ENCODE measurements at regions not wholly inside any gene's neighbourhood (a gene's known extent, or its start where the extent isn't known, plus 50 kb on each side); places are given as distances from the start of the nearest gene placed in this dataset.

GRCh38 chr15:87213626-87214025, 1042.9 kb downstream of the NTRK3 start:
- H3K36me3 Mint-ChIP-seq (ENCODE audit: insufficient read depth, unreplicated experiment): no peaks in the 10 kb centered on the region
- H3K4me3 Mint-ChIP-seq (ENCODE audit: low read depth, unreplicated experiment): no peak overlapping the region
- intact Hi-C loops (cut with micrococcal nuclease; ENCODE audit: unreplicated experiment): no loop called here
- H3K27ac Mint-ChIP-seq (ENCODE audit: unreplicated experiment): no peak overlapping the region
- CTCF ChIA-PET: no interaction called here
- H3K9me3 Mint-ChIP-seq (ENCODE audit: low read depth, unreplicated experiment): peaks cover 26% of the 10 kb centered on the region
- BruUV-seq (replicated peaks): no TSS peak
- no peaks in the 10 kb centered on the region for H3K27me3 Mint-ChIP-seq (ENCODE audit: unreplicated experiment)
- H3K4me1 Mint-ChIP-seq (ENCODE audit: low read depth, unreplicated experiment): no peaks in the 10 kb centered on the region
- DNase-seq: no peak
- TF ChIP-seq, protein P1, sequence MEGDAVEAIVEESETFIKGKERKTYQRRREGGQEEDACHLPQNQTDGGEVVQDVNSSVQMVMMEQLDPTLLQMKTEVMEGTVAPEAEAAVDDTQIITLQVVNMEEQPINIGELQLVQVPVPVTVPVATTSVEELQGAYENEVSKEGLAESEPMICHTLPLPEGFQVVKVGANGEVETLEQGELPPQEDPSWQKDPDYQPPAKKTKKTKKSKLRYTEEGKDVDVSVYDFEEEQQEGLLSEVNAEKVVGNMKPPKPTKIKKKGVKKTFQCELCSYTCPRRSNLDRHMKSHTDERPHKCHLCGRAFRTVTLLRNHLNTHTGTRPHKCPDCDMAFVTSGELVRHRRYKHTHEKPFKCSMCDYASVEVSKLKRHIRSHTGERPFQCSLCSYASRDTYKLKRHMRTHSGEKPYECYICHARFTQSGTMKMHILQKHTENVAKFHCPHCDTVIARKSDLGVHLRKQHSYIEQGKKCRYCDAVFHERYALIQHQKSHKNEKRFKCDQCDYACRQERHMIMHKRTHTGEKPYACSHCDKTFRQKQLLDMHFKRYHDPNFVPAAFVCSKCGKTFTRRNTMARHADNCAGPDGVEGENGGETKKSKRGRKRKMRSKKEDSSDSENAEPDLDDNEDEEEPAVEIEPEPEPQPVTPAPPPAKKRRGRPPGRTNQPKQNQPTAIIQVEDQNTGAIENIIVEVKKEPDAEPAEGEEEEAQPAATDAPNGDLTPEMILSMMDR (IDR thresholded peaks at IDR 0.05; ENCODE audit: unreplicated experiment): no peak

DNA sequence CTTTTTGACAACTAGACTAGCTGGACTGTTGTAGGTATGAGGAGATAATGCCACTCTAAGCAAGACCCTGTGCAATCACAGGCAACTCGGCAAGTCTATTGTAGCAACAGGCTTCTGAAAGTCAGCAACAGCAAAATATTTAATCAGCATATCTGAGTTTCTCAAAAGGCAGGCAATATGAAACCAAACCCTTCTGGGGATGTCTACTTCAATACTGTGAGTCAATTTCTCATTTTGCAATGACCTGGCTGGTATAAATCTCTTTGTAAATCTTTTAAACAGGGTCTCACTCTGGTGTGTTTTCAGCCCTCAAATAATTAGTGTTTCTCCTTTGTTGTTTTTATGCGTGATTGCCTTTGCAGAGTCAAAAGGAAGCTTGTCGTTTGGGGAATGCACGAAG, 1044.5 kb downstream of the NTRK3 start:
- no peaks in the 10 kb centered on the region for H3K36me3 Mint-ChIP-seq (ENCODE audit: insufficient read depth, unreplicated experiment)
- no peak overlapping the region for H3K4me3 Mint-ChIP-seq (ENCODE audit: low read depth, unreplicated experiment)
- intact Hi-C loops (cut with micrococcal nuclease; ENCODE audit: unreplicated experiment): no loop called here
- no peak overlapping the region for H3K27ac Mint-ChIP-seq (ENCODE audit: unreplicated experiment)
- DNase-seq: no peak
- no peaks in the 10 kb centered on the region for H3K27me3 Mint-ChIP-seq (ENCODE audit: unreplicated experiment)
- TF ChIP-seq, protein P1 (IDR thresholded peaks at IDR 0.05; ENCODE audit: unreplicated experiment): no peak
- no TSS peak for BruUV-seq (replicated peaks)
- peaks cover 24% of the 10 kb centered on the region for H3K9me3 Mint-ChIP-seq (ENCODE audit: low read depth, unreplicated experiment)
- CTCF ChIA-PET: no interaction called here
- no peaks in the 10 kb centered on the region for H3K4me1 Mint-ChIP-seq (ENCODE audit: low read depth, unreplicated experiment)

- H3K36me3 Mint-ChIP-seq (ENCODE audit: insufficient read depth, unreplicated experiment): no peaks in the 10 kb centered on the region
- H3K4me1 Mint-ChIP-seq (ENCODE audit: low read depth, unreplicated experiment): no peaks in the 10 kb centered on the region
- H3K27me3 Mint-ChIP-seq (ENCODE audit: unreplicated experiment): no peaks in the 10 kb centered on the region
- CTCF ChIA-PET: no interaction called here
- BruUV-seq (replicated peaks): no TSS peak
- TF ChIP-seq, protein P1 (IDR thresholded peaks at IDR 0.05; ENCODE audit: unreplicated experiment): no peak
- intact Hi-C loops (cut with micrococcal nuclease; ENCODE audit: unreplicated experiment): no loop called here
- no peak overlapping the region for H3K4me3 Mint-ChIP-seq (ENCODE audit: low read depth, unreplicated experiment)
- no peak overlapping the region for H3K27ac Mint-ChIP-seq (ENCODE audit: unreplicated experiment)
- DNase-seq: no peak
- H3K9me3 Mint-ChIP-seq (ENCODE audit: low read depth, unreplicated experiment): peaks cover 23% of the 10 kb centered on the region
These were observed 1045.0 kb downstream of the NTRK3 start for GRCh38 chr15:87211547-87211946.

DNA sequence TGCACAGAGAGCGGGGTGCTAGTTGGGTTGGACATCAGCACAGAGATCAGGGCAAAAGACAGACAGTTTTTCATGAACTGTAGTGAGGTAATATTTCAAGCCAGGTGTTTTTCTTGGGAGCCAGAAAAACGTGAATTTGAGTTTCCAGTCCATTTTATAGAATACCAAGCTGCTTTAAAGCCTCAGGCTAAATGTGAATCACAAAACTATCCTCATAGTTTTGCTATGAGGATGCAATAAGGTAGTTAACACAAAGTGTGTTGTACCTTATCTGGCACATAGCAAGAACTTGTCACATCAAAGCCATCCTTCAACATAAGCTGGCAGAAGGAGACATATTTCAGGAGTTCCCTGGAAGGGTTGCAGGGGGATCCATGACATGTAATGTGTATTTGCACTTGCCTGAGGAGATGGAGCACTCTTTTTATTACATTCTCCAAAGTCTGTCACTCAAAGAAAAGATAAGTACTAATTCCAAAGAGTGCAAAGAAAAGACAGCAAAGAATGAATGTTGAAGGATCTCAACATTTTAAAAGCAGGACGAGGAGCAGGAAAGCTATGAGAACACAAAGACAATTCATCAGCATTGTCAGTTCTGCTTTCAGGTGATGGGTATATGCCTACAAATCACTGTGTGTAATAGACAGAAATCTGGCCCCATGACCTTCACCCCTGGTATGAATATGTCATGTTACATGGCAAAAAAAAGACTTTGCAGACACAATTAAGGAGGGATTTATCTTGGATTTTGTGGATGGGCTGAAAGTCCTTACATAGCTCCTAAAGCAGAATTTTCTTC, 1046.4 kb downstream of the NTRK3 start:
- DNase-seq: no peak
- H3K27ac Mint-ChIP-seq (ENCODE audit: unreplicated experiment): no peak overlapping the region
- H3K4me1 Mint-ChIP-seq (ENCODE audit: low read depth, unreplicated experiment): no peaks in the 10 kb centered on the region
- H3K4me3 Mint-ChIP-seq (ENCODE audit: low read depth, unreplicated experiment): no peak overlapping the region
- no peaks in the 10 kb centered on the region for H3K36me3 Mint-ChIP-seq (ENCODE audit: insufficient read depth, unreplicated experiment)
- TF ChIP-seq, protein P1 (IDR thresholded peaks at IDR 0.05; ENCODE audit: unreplicated experiment): no peak
- no TSS peak for BruUV-seq (replicated peaks)
- no peaks in the 10 kb centered on the region for H3K27me3 Mint-ChIP-seq (ENCODE audit: unreplicated experiment)
- peaks cover 23% of the 10 kb centered on the region for H3K9me3 Mint-ChIP-seq (ENCODE audit: low read depth, unreplicated experiment)
- intact Hi-C loops (cut with micrococcal nuclease; ENCODE audit: unreplicated experiment): no loop called here
- CTCF ChIA-PET: no interaction called here
